HL-60 (cell line): ENCODE measurements at regions not wholly inside any gene's neighbourhood (a gene's known extent, or its start where the extent isn't known, plus 50 kb on each side); places are given as distances from the start of the nearest gene placed in this dataset.

ENCODE experiments used
- GABPA ChIP-seq: IDR thresholded peaks from 2 replicates; pipeline ENCODE4 v1.6.1; 2012; ENCODE audit warnings: low read depth
- POLR2AphosphoS5 ChIP-seq: IDR thresholded peaks from 2 replicates; pipeline ENCODE4 v1.6.1; 2012; ENCODE audit warnings: low read depth
- REST ChIP-seq: IDR thresholded peaks from 2 replicates; pipeline ENCODE4 v1.6.1; 2012; ENCODE audit warnings: low read depth; ENCODE audit not compliant: insufficient replicate concordance
- SPI1 ChIP-seq: IDR thresholded peaks from 2 replicates; pipeline ENCODE4 v1.6.1; 2012; ENCODE audit warnings: low read depth, mild to moderate bottlenecking, borderline replicate concordance
- TF ChIP-seq, protein P1 (sequence below): IDR thresholded peaks from one replicate; pipeline ENCODE4 v1.5.1; 2011; ENCODE audit warnings: low read length, control low read depth, inconsistent platforms; ENCODE audit not compliant: insufficient read depth

- TF ChIP-seq, protein P1, sequence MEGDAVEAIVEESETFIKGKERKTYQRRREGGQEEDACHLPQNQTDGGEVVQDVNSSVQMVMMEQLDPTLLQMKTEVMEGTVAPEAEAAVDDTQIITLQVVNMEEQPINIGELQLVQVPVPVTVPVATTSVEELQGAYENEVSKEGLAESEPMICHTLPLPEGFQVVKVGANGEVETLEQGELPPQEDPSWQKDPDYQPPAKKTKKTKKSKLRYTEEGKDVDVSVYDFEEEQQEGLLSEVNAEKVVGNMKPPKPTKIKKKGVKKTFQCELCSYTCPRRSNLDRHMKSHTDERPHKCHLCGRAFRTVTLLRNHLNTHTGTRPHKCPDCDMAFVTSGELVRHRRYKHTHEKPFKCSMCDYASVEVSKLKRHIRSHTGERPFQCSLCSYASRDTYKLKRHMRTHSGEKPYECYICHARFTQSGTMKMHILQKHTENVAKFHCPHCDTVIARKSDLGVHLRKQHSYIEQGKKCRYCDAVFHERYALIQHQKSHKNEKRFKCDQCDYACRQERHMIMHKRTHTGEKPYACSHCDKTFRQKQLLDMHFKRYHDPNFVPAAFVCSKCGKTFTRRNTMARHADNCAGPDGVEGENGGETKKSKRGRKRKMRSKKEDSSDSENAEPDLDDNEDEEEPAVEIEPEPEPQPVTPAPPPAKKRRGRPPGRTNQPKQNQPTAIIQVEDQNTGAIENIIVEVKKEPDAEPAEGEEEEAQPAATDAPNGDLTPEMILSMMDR, result no peak
- no peak for TF ChIP-seq POLR2AphosphoS5
- no peak for TF ChIP-seq SPI1
- no peak for TF ChIP-seq REST
- no peak for TF ChIP-seq GABPA
Measured at GRCh38 chr20:55746723-55747122, 258.6 kb downstream of the CBLN4 start.
